Astrocyte (in vitro differentiated cells and primary cell): ENCODE measurements at regions not wholly inside any gene's neighbourhood (a gene's known extent, or its start where the extent isn't known, plus 50 kb on each side); places are given as distances from the start of the nearest gene placed in this dataset.

Source experiments
- DNase-seq: peaks from one replicate; pipeline ENCODE4 v3.0.0-alpha.2; 2010; ENCODE audit warnings: low read depth
- FAIRE-seq: peaks from 2 replicates; lab custom pipeline; 2011; peaks lifted over from hg19 to GRCh38; lab: Jason Lieb, UNC
- H2AFZ ChIP-seq: 2 replicates; pipeline ENCODE4 v1.6.0; 2012; ENCODE audit warnings: low read depth, low read length, inconsistent platforms
- H3K27ac ChIP-seq: 2 replicates; pipeline ENCODE4 v1.5.1; 2011; ENCODE audit warnings: low read depth, low read length, inconsistent platforms
- H3K27me3 ChIP-seq: 2 replicates; pipeline ENCODE4 v1.6.0; 2011; ENCODE audit warnings: low read length, inconsistent platforms; ENCODE audit not compliant: insufficient read depth
- H3K36me3 ChIP-seq: 2 replicates; pipeline ENCODE4 v1.5.1; 2011; ENCODE audit warnings: low read length, inconsistent platforms; ENCODE audit not compliant: insufficient read depth
- H3K4me1 ChIP-seq: 2 replicates; pipeline ENCODE4 v1.5.1; 2011; ENCODE audit warnings: low read length, inconsistent platforms; ENCODE audit not compliant: insufficient read depth
- H3K4me2 ChIP-seq: 2 replicates; pipeline ENCODE4 v1.6.0; 2012; ENCODE audit warnings: low read length, inconsistent platforms
- H3K4me3 ChIP-seq: 2 replicates; pipeline ENCODE4 v1.5.1; 2011; ENCODE audit warnings: low read depth, mild to moderate bottlenecking, low read length, inconsistent platforms; ENCODE audit not compliant: insufficient read depth
- H3K79me2 ChIP-seq: 2 replicates; pipeline ENCODE4 v1.6.0; 2012; ENCODE audit warnings: mild to moderate bottlenecking, low read length, inconsistent platforms; ENCODE audit not compliant: insufficient read depth
- H3K9ac ChIP-seq: 2 replicates; pipeline ENCODE4 v1.6.0; 2012; ENCODE audit warnings: mild to moderate bottlenecking, low read length, inconsistent platforms
- H3K9me3 ChIP-seq: 2 replicates; pipeline ENCODE4 v1.5.1; 2012; ENCODE audit warnings: low read depth, mild to moderate bottlenecking, low read length, inconsistent platforms; ENCODE audit not compliant: insufficient read depth
- H4K20me1 ChIP-seq: 2 replicates; pipeline ENCODE4 v1.6.0; 2012; ENCODE audit warnings: low read length, inconsistent platforms; ENCODE audit not compliant: insufficient read depth
- H3K27ac Mint-ChIP-seq: one replicate; pipeline ENCODE4 v1.8.0; 2021; ENCODE audit warnings: mild to moderate bottlenecking, mixed read lengths; ENCODE audit not compliant: unreplicated experiment
- H3K27me3 Mint-ChIP-seq: one replicate; pipeline ENCODE4 v1.8.0; 2021; ENCODE audit warnings: low read depth, mixed read lengths; ENCODE audit not compliant: unreplicated experiment
- H3K36me3 Mint-ChIP-seq: one replicate; pipeline ENCODE4 v1.8.0; 2021; ENCODE audit warnings: low read depth, mixed read lengths; ENCODE audit not compliant: unreplicated experiment
- H3K4me1 Mint-ChIP-seq: one replicate; pipeline ENCODE4 v1.8.0; 2021; ENCODE audit warnings: low read depth, mixed read lengths; ENCODE audit not compliant: unreplicated experiment
- H3K4me3 Mint-ChIP-seq: one replicate; pipeline ENCODE4 v1.8.0; 2021; ENCODE audit warnings: mild to moderate bottlenecking, moderate library complexity, mixed read lengths; ENCODE audit not compliant: unreplicated experiment
- H3K9me3 Mint-ChIP-seq: one replicate; pipeline ENCODE4 v1.8.0; 2021; ENCODE audit warnings: mild to moderate bottlenecking, mixed read lengths; ENCODE audit not compliant: unreplicated experiment
- CTCF ChIP-seq: IDR thresholded peaks from 2 replicates; pipeline ENCODE4 v1.5.1; 2011; ENCODE audit warnings: low read depth, mild to moderate bottlenecking, inconsistent platforms, low read length, moderate library complexity; ENCODE audit not compliant: insufficient read depth
- EZH2 ChIP-seq: IDR thresholded peaks from 2 replicates; pipeline ENCODE4 v1.6.1; 2012; ENCODE audit warnings: mild to moderate bottlenecking, low read length, inconsistent platforms; ENCODE audit not compliant: insufficient read depth

GRCh38 chr3:157918402-157918801 lies 187.8 kb downstream of the SHOX2 start:
- DNase-seq = no peak
- no peaks in the 10 kb centered on the region for H3K36me3 Mint-ChIP-seq
- H3K4me1 Mint-ChIP-seq = no peaks in the 10 kb centered on the region
- no peak overlapping the region for H3K4me3 Mint-ChIP-seq
- no peak overlapping the region for H3K4me2 ChIP-seq
- H4K20me1 ChIP-seq = no peaks in the 10 kb centered on the region
- H3K36me3 ChIP-seq = no peaks in the 10 kb centered on the region
- no peak for FAIRE-seq
- no peaks in the 10 kb centered on the region for H3K4me1 ChIP-seq
- no peaks in the 10 kb centered on the region for H3K9me3 Mint-ChIP-seq
- no peak overlapping the region for H2AFZ ChIP-seq
- H3K79me2 ChIP-seq = no peaks in the 10 kb centered on the region
- H3K27me3 Mint-ChIP-seq = no peaks in the 10 kb centered on the region
- H3K9me3 ChIP-seq = no peaks in the 10 kb centered on the region
- H3K4me3 ChIP-seq = no peak overlapping the region
- no peak overlapping the region for H3K27ac Mint-ChIP-seq
- TF ChIP-seq CTCF (no peak), EZH2 (no peak)
- H3K9ac ChIP-seq = no peak overlapping the region
- H3K27ac ChIP-seq = no peak overlapping the region
- H3K27me3 ChIP-seq = peaks cover 13% of the 10 kb centered on the region

GRCh38 chr3:157916672-157917071 lies 189.5 kb downstream of the SHOX2 start:
- Mint-ChIP-seq H3K36me3 (no peaks in the 10 kb centered on the region), H3K27me3 (no peaks in the 10 kb centered on the region), H3K4me3 (no peak overlapping the region), H3K9me3 (no peaks in the 10 kb centered on the region), H3K27ac (no peak overlapping the region), H3K4me1 (no peaks in the 10 kb centered on the region)
- Histone ChIP-seq H3K4me1 (no peaks in the 10 kb centered on the region), H3K9me3 (no peaks in the 10 kb centered on the region), H4K20me1 (no peaks in the 10 kb centered on the region), H3K27ac (no peak overlapping the region), H3K4me3 (no peak overlapping the region), H2AFZ (no peak overlapping the region), H3K79me2 (no peaks in the 10 kb centered on the region), H3K36me3 (no peaks in the 10 kb centered on the region), H3K27me3 (peaks cover 12% of the 10 kb centered on the region), H3K9ac (no peak overlapping the region), H3K4me2 (no peak overlapping the region)
- no peak for FAIRE-seq
- no peak for TF ChIP-seq CTCF
- no peak for TF ChIP-seq EZH2
- no peak for DNase-seq

GRCh38 chr3:157914882-157915281 lies 191.3 kb downstream of the SHOX2 start:
- Histone ChIP-seq H3K4me1 (no peaks in the 10 kb centered on the region), H3K4me2 (no peak overlapping the region), H3K9me3 (no peaks in the 10 kb centered on the region), H3K27me3 (no peaks in the 10 kb centered on the region), H2AFZ (no peak overlapping the region), H3K36me3 (no peaks in the 10 kb centered on the region), H3K27ac (no peak overlapping the region), H3K4me3 (no peak overlapping the region), H4K20me1 (no peaks in the 10 kb centered on the region), H3K79me2 (no peaks in the 10 kb centered on the region), H3K9ac (no peak overlapping the region)
- H3K27ac Mint-ChIP-seq = no peak overlapping the region
- no peaks in the 10 kb centered on the region for H3K4me1 Mint-ChIP-seq
- H3K4me3 Mint-ChIP-seq = no peak overlapping the region
- FAIRE-seq (no peak), DNase-seq (no peak)
- H3K27me3 Mint-ChIP-seq = no peaks in the 10 kb centered on the region
- TF ChIP-seq EZH2 (no peak), CTCF (no peak)
- no peaks in the 10 kb centered on the region for H3K9me3 Mint-ChIP-seq
- no peaks in the 10 kb centered on the region for H3K36me3 Mint-ChIP-seq
